A549 (cell line): ENCODE measurements at regions not wholly inside any gene's neighbourhood (a gene's known extent, or its start where the extent isn't known, plus 50 kb on each side); places are given as distances from the start of the nearest gene placed in this dataset.

Source experiments
- CHD2 ChIP-seq: fragments of 150-350 bp; IDR thresholded peaks from 2 replicates; pipeline ENCODE4 v1.6.1; 2014; ENCODE audit warnings: low read length; ENCODE audit not compliant: partially characterized antibody
- CTCF ChIP-seq: fragments of >200 bp; sonication (Bioruptor Twin); formaldehyde crosslinking; IDR thresholded peaks from 3 replicates; pipeline ENCODE4 v1.5.1; 2016
- ELK1 ChIP-seq: fragments of 150-350 bp; IDR thresholded peaks from 2 replicates; pipeline ENCODE4 v1.6.1; 2014; ENCODE audit warnings: low read depth, mild to moderate bottlenecking, low read length
- POLR2A ChIP-seq: IDR thresholded peaks from 2 replicates; pipeline ENCODE4 v1.6.1; 2012; ENCODE audit warnings: mild to moderate bottlenecking, low read length
- RCOR1 ChIP-seq: fragments of 150-350 bp; IDR thresholded peaks from 2 replicates; pipeline ENCODE4 v1.6.1; 2014; ENCODE audit warnings: antibody characterized with exemption, low read length, low read depth
- RFX5 ChIP-seq: fragments of 450-650 bp; IDR thresholded peaks from 2 replicates; pipeline ENCODE4 v1.7.1; 2014; ENCODE audit warnings: antibody characterized with exemption, mild to moderate bottlenecking, moderate library complexity
- SREBF2 ChIP-seq: fragments of 450-650 bp; IDR thresholded peaks from 2 replicates; pipeline ENCODE4 v1.6.1; 2014; ENCODE audit warnings: mild to moderate bottlenecking, moderate library complexity

DNA sequence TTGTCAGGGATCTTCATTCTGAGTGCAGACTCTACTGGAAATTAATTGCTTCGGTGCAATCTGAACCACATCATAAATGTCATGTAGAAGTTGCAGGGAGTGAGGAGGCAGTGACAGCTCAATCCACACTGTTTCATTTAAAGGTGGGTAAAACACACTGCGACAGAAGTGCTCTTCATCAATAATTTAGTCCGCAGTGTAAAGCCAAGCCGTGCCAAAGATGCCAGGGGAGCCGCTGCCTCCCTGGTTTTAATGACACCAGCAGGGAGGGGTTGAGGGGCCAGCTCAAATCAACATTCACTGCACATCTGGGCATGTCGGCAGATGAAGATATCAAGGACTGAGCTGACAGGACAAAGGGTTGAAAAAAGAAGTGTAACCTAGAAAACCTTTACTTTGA lies 305.7 kb upstream of the VRK2 start:
- TF ChIP-seq CTCF (no peak), RFX5 (no peak), CHD2 (no peak), ELK1 (no peak), POLR2A (no peak), SREBF2 (no peak), RCOR1 (no peak)
